GM21717 (cell line): ENCODE measurements at regions not wholly inside any gene's neighbourhood (a gene's known extent, or its start where the extent isn't known, plus 50 kb on each side); places are given as distances from the start of the nearest gene placed in this dataset.
"Not testable (repeated sequence)": the region's sequence is repeated elsewhere in the genome, so short reads cannot be mapped to it uniquely, and the experiment has no call there.

Experiments used
- ATAC-seq: cut with Tn5 transposase; IDR thresholded peaks from one replicate; pipeline ENCODE4 v1.9.1; 2021; ENCODE audit warnings: mild to moderate bottlenecking, moderate library complexity; ENCODE audit not compliant: unreplicated experiment

DNA sequence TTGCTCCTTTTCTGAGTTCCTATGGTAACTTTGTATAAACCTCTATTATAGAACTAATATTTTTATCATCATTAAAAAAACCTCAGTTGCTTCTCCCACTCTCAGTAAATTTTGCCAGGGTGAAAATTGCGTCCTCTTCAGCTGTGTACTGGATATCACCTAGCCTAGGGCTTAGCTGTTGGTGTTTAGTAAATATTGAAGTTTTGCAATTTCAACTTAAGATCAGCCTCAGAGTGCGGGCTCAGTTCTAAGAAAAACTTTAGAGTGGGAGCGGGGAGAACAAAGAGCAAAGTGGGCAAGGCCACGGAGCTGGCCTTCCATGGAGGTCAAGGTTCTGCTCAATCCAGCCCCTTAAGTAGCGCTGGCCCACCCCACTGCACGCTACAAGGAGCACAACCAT is 488.3 kb upstream of the SPRED2 start:
- ATAC-seq: no peak

GRCh38 chr2:65919550-65920188 is 487.3 kb upstream of the SPRED2 start:
- no peak for ATAC-seq

GRCh38 chr2:65918760-65919187 is 486.4 kb upstream of the SPRED2 start:
- no peak for ATAC-seq

DNA sequence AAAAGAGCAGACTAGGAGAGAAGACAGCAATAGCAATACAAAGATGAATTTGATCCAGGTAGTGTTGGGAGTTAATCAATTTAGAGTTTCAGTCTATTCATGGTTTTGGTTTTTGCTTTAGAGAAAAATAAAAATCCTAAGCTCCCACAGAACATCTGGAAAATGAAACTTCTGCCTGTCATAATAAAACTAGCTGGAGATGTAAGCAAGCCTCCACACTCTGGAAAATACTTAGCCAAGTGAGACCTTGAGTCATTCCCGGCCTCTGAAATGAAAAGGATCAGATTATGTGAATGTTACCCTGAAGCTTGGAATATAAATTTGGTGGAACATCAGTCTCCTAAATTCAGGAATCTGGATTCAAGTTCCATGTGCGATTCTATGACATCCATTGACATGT is 485.6 kb upstream of the SPRED2 start:
- no peak for ATAC-seq

GRCh38 chr2:65916785-65917295 is 484.4 kb upstream of the SPRED2 start:
- ATAC-seq: no peak

GRCh38 chr2:65916177-65916576 is 483.8 kb upstream of the SPRED2 start:
- no peak for ATAC-seq

DNA sequence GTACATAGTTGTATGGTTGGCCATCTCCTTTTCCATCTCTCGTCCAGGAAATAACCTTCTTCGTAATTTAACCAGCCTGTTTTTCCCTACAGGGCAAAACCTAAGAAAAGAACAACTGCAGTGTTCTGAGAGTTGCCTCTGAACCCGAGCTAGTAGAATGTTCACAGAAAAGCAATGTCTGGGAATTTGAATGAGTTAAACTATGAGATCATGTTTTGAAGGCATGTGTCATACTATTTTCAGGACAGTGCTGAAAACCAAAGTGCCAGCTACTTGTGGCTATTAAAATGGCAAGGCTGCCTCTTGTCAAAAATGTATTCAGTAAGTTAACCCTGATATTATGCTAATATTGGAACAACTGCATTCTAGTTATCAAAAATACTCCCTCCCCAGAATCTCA is 482.9 kb upstream of the SPRED2 start:
- ATAC-seq: no peak

DNA sequence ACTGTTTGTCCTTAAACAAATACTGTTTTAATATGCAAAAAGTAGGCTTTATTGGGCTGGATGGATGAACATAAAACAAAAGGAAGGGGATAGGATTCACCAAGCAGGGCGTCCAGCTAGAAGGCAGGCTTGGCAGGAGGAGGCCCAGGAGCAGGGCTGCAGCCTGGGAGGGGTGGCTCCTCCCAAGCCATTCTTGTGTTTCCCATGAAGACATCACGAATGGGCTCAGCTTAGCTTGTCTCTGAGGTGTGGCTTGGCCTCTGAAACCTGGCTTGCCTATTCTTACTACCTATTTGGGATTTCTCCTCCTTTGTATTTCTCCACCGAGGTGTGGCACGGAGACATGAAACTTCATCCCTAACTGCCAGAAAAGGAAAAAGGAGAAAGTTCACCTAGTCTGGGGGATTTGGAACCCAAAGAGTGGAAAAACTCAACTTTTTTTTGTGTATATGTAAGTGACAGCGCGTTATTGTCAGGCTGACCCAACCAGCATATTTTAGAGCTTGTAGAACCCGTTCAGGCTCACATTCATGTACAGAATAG is 481.9 kb upstream of the SPRED2 start:
- ATAC-seq: no peak

DNA sequence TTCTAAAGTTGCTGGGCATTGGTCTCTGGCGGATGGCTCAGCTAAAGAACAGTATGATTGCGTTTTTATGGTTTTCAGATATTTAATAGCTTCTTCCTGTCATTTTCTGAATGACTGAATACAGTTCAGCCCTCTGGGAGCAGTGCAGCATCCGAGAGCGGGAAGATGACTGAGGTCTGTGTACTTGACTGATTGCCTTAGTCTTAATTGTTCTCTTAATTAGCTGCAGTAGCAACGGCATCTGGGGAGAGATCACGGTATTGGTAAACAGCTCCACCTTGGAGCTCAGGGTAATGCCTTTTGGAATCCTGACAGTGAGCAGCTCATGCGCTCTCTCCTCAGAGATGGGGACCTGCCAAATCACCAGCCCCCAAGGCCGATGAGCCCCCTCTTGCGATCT is 481.4 kb upstream of the SPRED2 start:
- ATAC-seq: no peak

GRCh38 chr2:65901756-65902155 is 469.4 kb upstream of the SPRED2 start:
- ATAC-seq: no peak

GRCh38 chr2:65896446-65896845 is 464.0 kb upstream of the SPRED2 start:
- ATAC-seq: no peak

- not testable (repeated sequence) for ATAC-seq
Observed at GRCh38 chr2:65890131-65890530, 457.7 kb upstream of the SPRED2 start.

- ATAC-seq: no peak
Observed at GRCh38 chr2:65885266-65885665, 452.9 kb upstream of the SPRED2 start.

DNA sequence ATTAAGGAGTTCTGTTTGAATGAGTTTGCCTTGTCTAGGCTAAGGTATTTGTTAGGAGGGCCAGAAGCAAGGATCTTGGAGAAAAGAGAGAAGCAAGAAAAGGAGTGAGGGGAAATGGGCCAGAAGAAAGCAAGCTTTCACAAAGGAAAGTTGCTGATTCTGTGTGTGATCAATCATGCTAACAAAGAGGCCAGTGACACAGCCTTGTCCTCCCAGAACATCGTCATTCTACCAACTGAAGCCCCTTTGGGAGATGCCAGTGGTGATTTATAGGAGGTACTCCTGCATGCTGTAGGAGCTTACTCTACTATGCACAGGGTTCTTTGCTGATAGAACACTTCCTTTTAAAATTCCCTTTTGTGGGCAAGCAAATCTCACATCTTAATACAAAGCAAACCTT is 449.2 kb upstream of the SPRED2 start:
- ATAC-seq: no peak

- no peak for ATAC-seq
Observed at GRCh38 chr2:65880436-65880835, 448.0 kb upstream of the SPRED2 start.

GRCh38 chr2:65878011-65878340 is 445.6 kb upstream of the SPRED2 start:
- ATAC-seq: no peak

- ATAC-seq: no peak
Observed at GRCh38 chr2:65877331-65878010, 445.1 kb upstream of the SPRED2 start.

GRCh38 chr2:65876114-65876513 is 443.7 kb upstream of the SPRED2 start:
- ATAC-seq: no peak

DNA sequence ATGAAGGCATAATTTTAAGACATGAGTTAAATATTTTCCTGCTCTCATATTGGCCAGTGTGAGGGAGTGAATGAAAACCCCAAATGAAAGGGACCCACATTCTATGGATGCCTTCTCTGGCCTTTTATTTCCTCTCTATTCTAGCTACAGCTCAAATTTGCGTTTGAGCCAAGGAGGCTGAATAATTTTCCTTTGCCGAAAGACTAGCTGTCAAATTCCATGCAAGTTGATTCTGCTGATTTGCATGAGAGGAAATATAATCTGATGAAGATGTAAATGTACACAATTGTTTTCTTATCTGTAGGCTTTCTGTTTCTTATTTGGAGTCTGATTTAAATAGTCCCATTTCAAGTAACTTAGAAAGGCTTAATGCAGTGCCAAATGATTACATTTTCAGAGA is 438.4 kb upstream of the SPRED2 start:
- ATAC-seq: no peak

GRCh38 chr2:65869296-65869695 is 436.9 kb upstream of the SPRED2 start:
- no peak for ATAC-seq

- ATAC-seq: no peak
Observed at GRCh38 chr2:65868177-65868576, 435.8 kb upstream of the SPRED2 start.

GRCh38 chr2:65867446-65867845 is 435.0 kb upstream of the SPRED2 start:
- ATAC-seq: no peak
